ENCODE measurements at regions not wholly inside any gene's neighbourhood (a gene's known extent, or its start where the extent isn't known, plus 50 kb on each side); places are given as distances from the start of the nearest gene placed in this dataset.

DNA sequence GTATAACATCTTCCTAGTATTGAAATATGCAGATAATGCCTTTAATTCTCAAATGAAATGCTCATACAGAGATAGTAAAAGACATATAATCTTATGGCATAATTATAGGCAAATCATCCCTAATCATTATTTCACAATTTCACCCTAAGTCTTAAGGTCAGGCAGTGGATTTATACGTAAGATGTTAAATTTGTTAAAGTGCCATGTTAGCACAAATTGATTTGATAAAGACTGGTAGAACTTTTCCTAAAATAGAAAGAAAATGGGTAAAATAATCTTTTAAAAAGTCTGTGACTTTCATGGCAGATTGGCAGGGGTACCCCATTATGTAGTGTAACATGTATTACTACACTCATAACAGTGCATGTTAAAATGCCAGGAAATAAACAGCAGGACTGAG is 1092.7 kb upstream of the GOT2 start:
- TF ChIP-seq REST (IDR thresholded peaks at IDR 0.05) (no peak), YY1 (IDR thresholded peaks at IDR 0.05) (no peak), RAD21 (IDR thresholded peaks at IDR 0.05) (no peak)
- TF ChIP-seq, protein P1, sequence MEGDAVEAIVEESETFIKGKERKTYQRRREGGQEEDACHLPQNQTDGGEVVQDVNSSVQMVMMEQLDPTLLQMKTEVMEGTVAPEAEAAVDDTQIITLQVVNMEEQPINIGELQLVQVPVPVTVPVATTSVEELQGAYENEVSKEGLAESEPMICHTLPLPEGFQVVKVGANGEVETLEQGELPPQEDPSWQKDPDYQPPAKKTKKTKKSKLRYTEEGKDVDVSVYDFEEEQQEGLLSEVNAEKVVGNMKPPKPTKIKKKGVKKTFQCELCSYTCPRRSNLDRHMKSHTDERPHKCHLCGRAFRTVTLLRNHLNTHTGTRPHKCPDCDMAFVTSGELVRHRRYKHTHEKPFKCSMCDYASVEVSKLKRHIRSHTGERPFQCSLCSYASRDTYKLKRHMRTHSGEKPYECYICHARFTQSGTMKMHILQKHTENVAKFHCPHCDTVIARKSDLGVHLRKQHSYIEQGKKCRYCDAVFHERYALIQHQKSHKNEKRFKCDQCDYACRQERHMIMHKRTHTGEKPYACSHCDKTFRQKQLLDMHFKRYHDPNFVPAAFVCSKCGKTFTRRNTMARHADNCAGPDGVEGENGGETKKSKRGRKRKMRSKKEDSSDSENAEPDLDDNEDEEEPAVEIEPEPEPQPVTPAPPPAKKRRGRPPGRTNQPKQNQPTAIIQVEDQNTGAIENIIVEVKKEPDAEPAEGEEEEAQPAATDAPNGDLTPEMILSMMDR (IDR thresholded peaks at IDR 0.05; ENCODE audit: low read depth, low read length, missing input control): no peak

Data from liver (tissue), 3 donors.